GM18498 (cell line): ENCODE measurements at regions not wholly inside any gene's neighbourhood (a gene's known extent, or its start where the extent isn't known, plus 50 kb on each side); places are given as distances from the start of the nearest gene placed in this dataset.
"Not testable (repeated sequence)": the region's sequence is repeated elsewhere in the genome, so short reads cannot be mapped to it uniquely, and the experiment has no call there.

Experiments used
- ATAC-seq: cut with Tn5 transposase; IDR thresholded peaks from one replicate; pipeline ENCODE4 v1.9.1; 2021; ENCODE audit warnings: mild to moderate bottlenecking, moderate library complexity; ENCODE audit not compliant: unreplicated experiment

DNA sequence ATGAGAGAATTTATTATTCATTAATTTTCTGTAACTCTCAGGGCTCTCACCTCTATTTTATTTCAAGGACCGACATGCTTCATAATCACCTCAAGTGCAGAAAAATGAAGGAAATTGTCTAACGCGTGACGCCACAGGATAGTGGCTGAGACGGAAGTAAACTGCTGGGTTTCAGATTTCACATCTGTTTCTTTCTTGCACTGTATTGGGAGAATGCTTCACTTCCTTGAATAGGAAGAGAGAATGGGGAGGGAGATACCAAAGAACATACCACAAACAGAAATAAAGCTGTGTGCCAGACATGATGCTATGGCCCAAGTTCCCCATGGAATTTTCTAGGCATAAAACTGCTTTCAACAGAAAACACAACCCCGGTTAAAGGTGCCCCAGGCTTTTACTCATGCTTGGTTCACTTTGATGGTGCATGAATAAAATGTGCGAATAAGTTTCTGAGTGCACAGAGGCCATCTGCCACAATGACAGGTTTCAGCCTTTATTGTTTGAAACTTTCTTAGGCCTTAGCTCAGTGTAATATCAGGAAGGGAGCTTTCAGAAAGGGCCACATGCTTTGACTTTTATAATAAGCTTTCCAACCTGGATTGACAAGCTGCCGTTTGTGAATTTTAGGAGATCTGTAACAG, 1116.4 kb downstream of the SOCS6 start:
- no peak for ATAC-seq

DNA sequence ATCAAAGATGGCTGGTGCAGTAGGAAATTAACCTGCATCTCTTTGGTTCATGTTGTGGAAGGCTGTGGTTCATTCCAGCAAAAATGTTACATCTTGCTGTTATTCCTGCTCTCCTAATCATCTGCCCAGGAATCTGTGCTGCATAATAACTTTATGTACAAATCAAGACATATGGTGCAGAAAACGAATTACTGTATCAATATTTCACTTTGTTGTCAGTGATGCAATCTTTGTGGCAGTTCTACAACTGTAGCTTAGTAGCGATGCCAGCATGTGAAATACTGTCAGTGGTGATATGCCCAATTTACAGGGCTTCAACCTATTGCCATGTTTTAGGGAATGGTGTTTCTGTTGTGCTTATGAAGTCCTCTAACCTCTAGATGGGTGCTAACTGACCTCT, 1114.7 kb downstream of the SOCS6 start:
- ATAC-seq = no peak

DNA sequence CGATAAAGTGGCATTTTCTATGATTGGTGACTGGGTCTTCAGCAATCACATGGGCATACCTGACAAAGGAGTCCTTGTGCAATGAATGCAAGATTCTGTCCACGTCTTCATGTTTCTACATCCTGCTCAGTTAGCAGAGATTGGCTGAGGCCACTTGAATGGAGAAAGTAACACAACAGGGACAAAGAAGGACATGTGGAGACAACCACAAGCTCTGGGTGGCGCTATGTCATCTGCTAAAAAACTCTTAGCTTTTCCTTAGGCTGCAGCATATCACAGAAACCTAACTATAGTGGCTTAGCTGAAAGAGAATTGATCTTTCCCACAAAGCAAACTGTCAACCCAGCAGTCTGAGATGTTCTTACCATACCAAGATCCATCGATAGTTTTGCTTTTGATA, 1109.7 kb downstream of the SOCS6 start:
- ATAC-seq = no peak

DNA sequence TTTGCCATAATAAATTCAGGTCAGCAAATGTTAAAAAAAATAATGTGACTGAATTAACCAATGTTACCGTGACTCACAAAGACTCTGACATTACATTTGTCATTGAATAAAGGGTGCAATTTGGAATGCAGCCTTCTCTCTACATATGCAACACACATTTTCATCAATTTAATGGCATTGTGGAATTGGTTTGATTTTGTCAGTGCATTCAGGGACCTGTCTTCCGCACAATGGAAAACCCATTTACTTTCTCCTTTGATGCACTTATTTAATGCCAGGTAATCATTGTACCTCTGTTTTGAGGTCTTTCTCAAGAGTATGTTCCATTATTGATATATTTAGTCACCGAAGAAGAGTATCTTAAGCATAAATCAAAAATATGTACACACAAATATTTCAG, 1099.3 kb downstream of the SOCS6 start:
- no peak for ATAC-seq

DNA sequence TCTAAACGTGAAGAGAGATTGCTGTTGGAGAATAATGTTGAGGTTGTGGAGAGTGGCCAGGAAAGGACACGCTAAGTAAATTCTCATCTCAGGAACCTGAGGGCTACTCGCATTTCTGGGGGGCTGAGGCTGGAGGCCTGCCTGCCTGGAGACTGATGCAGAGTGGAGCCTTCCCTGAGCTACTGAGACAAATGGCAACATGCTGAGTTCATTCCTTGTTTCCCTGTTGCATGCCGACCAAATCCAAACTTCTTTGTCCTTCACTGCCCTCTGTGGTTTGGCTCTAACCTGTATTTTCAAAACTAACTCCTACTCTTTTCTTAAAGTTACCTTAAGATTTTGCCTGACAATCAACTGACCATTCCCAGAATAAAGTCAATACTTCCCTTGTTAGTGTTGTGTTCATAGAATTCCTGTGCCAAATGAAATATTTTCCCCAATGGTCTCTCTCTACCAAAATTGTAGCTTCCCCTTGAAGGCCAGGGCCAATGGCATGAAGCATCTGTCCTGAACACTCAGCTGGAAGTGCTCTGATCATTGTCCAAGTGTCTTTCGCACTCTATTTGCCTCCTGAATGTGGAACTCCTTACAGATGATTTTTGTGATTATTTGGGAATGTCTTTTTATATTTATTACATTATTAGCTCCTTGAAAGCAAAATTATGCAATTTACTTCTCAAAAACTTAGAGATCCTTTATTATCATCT, 1085.6 kb downstream of the SOCS6 start:
- ATAC-seq = no peak

DNA sequence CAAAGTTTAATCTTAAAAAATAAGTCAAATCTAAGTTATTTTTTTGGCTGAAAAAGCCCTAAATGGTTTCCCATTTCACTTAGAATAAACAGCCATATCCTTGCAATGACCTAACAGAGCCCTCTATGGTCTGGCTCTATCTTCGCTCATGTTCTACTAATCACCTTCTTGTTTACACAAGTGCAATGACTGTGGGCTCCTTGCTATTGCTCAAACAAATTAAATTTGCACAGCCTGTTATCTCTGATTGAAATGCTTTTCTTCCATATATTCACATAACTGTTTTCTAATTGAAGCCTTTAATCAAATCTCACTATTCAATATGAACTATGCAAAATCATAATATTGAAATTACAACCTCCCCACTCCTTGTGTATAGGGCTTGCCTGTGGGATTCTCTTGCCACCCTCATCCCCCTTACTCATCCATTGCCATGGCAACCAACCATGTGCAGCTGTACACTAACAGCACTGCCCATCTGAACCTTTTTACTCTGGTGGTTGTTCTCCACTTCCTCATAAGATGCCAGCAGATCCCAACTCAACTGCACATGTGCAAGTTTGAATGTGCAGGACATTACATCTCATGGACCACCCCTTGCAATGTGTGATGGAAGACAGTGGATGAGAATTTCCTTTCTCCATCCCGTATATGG, 1083.2 kb downstream of the SOCS6 start:
- ATAC-seq = no peak

DNA sequence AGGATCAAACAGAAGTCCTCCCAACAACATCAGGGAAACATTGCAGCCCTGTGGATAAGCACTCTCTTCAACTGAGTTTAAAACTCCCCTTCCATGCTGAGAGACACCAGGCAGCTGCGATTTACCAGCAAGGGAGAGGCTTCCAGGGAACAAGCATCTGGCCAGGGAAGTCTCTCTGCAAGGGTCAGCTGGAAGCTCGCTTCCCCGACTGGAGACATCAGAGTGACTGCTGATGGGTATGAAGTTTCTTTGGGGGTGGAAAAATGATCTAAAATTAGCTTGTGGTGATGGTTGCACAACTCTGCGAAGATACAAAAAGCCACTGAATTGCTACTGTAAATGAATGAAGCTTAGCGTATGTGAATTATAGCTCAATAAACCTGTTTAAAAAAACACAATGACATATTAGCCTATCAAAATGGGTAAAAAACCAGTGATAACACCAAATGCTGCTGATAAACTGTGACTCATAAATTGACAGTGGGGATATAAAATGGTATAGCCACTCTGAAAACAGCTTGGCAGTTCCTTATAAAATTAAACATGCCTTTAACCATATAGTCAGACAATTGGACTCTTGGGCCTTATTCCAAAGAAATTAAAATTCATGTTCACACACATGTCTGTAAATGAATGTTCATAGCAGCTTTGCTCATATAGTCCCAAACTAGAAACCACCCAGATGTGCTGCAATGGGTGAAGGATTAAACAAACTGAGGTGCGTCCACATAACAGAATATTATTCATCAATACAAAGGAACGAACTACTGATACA, 1082.0 kb downstream of the SOCS6 start:
- ATAC-seq = no peak

DNA sequence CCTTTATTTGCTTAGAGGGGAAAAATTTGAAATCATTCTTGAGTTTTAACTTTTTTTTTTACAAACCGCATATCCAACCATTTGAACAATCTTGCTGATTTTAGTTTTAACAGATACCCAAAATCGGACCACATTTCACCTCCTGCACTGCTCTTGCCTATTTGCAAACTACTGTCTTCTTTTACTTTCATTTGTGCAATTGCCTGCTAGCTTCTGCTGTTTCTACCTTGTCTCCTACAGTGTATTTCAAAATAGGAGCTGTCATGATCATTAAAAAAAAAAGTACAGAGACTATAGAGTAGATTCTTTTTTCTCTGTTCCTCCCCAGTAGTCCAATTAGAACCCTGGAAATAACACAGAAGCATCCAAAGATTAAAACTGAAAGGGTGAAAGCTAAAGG, 1081.2 kb downstream of the SOCS6 start:
- ATAC-seq = no peak

DNA sequence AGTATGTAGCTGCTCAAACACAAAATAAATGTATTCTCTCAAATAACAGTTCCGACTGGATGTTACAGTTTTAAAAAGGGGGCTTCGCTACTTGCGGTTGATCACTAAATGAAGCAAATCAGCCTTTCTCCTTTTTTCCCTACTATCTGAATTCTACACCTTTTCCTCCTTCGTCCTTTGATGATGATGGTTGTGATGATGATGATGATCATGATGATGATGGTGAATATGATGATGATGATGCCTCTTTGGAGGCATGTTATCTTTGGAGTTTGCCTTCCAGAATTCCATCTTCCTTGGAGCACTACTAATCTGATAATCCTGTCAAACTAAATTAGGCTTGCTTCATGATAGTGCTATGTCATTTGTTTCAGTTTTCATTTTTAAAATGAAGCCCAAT, 1073.3 kb downstream of the SOCS6 start:
- ATAC-seq = no peak

DNA sequence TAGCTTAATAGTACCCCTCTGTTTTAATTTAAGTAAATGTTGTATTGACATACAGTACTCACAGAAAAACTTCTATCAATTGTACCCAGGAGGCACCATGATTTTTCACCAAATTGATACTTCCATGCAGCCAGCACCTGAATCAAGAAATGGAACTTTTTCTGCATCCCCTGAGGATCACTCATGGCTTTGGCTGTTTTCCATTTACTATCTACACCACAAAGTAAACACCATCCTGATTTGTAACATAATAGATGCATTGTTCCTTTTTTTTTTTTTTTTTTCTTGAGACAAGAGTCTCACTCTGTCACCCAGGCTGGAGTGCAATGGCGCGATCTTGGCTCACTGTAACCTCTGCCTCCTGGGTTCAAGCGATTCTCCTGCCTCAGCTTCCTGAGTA, 1066.8 kb downstream of the SOCS6 start:
- not testable (repeated sequence) for ATAC-seq

DNA sequence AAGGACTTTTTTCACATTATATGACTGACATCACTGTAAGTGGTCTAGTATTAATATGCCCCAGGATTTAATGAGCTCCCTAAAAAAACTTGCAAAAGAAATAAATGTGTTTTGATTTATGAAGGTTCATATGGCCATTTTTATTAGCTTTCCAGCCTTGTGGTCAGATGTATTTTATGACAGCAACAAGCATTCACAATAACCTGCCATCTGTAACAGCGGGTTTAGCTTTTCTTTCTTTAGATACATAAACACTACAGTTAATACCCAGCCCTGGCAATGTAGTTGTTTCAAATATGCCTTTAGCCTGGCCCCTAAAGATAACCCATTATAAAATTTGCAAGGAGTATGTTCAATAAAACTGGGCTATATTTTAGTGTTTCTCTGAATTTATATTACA, 1063.8 kb downstream of the SOCS6 start:
- ATAC-seq = no peak

DNA sequence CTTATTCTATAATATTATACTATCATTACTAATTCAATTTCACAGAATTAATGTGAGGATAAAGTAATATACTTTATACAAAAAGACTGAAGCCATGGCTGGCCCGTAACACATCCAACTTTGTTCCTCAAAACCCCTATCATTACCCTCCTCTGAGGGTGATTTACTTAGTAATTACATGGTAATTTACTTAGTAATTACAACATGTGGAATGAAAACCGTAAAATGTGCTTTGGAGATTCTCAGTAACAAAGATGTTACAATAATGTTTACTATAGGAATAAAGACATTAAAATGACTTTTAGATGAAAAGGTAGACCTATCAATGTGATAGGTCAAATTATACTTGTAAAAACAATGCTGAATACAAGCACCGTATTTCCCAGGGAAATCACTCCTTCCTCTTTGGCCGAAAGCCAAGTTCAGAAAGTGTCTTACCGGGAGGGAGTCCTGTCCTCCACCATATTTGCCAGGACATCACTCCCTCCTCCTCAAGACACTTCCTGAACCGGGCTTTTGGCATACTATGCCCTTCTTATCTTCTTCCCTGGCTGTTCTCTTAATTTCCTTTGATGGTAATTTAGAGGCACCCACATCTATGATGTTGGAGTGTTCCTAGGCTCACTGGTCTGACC, 1047.8 kb downstream of the SOCS6 start:
- no peak for ATAC-seq

DNA sequence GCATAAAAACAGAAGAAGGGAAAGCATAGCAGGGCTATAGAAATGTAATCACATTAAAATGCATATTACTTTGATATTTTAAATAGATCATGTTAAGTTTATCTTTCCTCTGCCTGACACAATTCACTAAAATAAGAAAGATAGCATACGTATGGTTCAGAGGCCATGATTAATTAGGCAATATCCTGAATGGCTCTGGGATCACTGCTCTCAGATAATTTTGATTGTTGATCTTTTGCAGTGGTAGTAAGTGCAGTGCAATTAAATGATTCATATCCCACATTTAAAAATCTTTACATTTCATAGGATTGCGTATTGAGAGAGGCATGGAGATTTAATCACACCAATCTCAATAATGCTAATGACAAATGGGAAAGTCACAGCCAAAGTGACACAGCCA, 1040.7 kb downstream of the SOCS6 start:
- ATAC-seq = no peak

DNA sequence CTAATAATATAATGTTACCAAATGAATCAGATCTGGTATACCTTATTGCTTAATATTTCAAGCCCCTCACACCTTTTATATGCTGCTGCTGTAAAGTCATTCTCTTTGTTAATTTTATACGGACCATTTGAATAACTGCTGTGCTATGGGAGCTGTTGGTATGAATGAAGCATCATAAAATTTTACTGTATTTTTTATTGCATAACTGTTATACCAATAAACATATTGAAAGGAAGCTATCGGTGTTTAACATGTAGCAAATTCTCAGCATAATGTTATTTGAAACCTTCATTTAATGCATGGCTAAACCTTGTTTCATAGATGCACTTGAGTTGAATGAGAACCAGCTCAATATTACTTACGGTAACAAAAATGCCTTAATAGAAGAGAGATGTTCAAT, 1040.3 kb downstream of the SOCS6 start:
- ATAC-seq = no peak

DNA sequence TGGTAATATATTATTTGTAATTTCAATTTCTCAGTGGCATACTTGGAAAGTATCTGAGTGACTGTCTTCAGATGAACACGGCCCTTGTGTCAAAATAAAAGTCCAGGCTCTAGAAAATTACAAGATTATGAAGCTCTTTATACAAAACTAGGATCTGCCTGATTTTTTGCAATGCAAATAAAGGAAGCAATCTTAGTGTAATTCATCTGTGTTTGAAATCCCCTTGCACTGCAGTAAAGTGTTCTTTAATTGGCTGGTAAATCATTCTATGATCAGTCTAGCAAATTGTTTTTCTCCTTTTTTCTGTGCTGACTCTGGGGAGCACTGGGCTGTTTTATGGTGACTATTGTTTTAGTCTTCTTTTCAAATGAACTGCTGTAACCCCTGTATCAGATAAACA, 1039.0 kb downstream of the SOCS6 start:
- no peak for ATAC-seq

DNA sequence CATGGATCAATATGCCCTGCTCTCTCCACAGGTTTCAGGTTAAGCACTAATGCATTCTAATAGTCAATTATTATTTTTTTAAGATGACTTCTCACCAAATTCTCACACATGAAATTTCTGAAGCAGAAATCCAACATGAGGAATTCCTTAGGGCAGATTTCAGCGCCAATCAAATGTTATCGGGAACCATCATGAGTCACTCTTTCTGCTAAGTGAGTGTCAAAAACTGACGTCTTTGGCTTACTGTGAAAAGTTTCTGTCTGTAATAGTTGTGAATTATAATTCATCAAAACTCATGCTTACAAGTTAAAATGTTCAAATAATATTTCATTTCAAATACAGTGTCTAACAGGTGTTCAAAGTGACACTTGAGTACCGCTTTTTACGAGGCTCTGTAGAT, 1038.6 kb downstream of the SOCS6 start:
- no peak for ATAC-seq

DNA sequence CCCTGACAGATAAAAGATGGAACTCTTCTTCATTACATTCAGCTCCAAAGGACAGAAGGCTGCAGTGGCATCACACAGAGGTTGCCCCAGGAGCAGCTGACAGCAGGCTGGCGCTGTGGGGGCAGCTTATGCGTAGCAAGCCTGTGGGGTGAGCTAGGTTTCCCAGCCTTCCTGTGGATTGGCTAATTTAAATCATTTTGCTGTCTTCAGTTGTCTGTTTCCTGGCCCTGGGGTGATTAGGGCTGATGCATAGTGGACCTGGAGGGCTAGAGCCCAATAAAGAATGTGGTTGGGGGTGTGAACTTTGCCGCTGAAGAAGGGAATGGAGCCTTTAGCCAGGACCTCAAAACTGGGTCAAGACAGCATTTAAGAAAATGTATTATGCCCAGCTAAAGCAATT, 1038.0 kb downstream of the SOCS6 start:
- no peak for ATAC-seq

DNA sequence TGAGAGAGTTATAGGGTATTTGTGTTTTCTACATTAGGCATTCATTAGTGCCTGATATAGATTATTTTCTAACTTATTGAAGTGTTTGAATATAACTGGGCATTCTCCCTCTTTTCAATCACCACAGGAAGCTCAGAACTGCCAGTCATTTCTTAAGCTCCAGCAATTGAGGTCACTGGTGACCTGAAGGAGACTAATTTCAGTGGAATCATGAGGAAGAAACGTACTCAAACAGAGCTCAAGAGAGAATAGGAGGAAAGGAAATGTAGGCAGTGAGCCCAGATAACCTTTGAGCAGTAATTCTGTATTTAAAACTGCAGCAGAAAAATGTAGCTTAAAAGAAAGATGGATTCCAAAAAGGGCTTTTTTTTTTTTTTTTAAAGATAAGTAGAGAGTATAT, 1035.5 kb downstream of the SOCS6 start:
- no peak for ATAC-seq

DNA sequence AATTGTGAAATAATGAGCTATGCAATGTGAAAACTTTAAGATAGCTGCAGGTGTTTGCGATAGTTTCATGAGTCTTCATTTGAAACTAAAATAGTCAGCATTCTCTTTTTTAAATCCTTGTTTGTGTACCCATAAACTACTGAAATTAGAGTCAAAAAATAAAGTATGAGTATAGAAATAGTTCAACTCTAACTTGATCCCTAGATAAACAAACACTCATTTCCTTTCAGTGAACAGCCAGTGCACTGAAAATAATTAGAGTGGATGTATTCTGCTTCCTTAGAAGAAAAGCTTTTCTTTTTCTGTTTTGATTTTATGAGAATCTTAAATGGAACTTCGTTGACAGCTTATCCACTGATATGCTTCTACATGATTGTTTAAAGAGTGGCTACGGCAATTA, 1033.4 kb downstream of the SOCS6 start:
- no peak for ATAC-seq

DNA sequence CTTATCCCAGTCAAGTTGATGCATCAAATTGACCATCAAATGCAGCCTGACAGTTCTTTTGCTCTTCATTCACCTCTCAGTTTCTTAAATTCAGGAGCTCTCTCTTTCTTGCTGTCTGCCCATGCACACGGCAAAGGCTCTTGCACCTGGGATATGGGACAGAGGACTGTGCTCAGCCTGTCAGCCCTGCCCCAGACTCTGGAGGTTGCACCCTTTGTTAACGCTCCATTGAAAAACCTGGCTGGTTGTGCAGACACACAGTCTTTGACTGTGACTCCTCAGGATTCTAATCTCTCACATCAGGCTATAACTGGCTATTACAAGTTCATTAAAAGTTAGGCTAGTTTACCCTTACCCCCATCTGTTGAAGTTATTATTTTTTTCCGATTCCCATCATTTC, 1032.5 kb downstream of the SOCS6 start:
- no peak for ATAC-seq

DNA sequence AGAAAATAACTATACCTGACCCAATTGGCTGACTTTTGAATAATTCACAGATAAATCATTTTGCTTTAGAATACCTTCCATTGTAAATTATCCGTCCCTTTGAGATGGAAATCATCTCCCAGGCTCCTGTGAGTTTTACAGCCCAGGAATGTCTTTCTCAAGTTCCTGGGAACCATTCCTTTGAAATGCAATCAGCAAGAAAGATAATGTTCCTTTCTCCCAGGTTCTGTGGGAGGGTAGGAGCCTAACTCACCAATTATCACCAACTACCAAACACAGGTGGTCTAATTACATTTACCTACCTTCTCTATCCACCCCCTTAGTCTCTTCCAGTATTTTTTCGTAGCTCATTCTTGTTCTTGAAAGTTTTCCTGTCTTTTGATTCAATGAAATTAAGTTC, 1016.0 kb downstream of the SOCS6 start:
- no peak for ATAC-seq
